H1 (cell line): ENCODE measurements at regions not wholly inside any gene's neighbourhood (a gene's known extent, or its start where the extent isn't known, plus 50 kb on each side); places are given as distances from the start of the nearest gene placed in this dataset.

Source experiments
- GABPA ChIP-seq: IDR thresholded peaks from 2 replicates; pipeline ENCODE4 v1.6.1; 2011; ENCODE audit warnings: mild to moderate bottlenecking, low read length, moderate library complexity, borderline replicate concordance; ENCODE audit not compliant: insufficient read depth
- MAFK ChIP-seq: IDR thresholded peaks from 2 replicates; pipeline ENCODE4 v1.6.1; 2012; ENCODE audit warnings: low read depth, mild to moderate bottlenecking, improper control_type of control experiment, low read length
- TAF7 ChIP-seq: optimal IDR thresholded peaks from 2 replicates; pipeline ENCODE3; 2011; ENCODE audit warnings: low read depth, mild to moderate bottlenecking, inconsistent platforms, low read length, moderate library complexity, borderline replicate concordance
- TBP ChIP-seq: IDR thresholded peaks from 2 replicates; pipeline ENCODE4 v1.6.1; 2011; ENCODE audit warnings: low read depth, low read length, improper control_type of control experiment
- TF ChIP-seq, protein P1 (sequence below): fragments of 300-600 bp; sonication (generic); IDR thresholded peaks from 2 replicates; pipeline ENCODE4 v1.7.1; 2012; ENCODE audit warnings: low read length, moderate library complexity, mild to moderate bottlenecking, inconsistent platforms; ENCODE audit not compliant: insufficient replicate concordance

DNA sequence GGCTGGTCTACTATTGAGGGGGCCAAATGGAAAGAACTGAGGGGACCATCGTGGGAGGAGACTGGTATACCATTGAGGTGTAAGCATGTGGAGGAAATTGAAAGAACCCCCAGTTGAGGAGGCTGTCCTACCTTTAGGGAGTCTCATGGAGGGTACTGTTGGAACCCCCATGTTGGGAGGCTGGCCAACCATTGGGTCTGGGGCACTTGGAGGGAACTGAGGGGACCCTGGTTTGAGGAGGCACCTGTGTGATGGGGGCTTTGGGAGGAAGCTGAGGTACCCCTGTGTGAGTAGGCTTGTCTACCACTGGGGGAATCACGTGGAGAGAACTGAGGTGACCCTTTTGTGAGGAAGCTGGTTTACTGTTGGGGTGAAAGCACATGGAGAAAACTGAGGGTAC, 157.5 kb downstream of the FBLN2 start (continued):
- TF ChIP-seq, protein P1, sequence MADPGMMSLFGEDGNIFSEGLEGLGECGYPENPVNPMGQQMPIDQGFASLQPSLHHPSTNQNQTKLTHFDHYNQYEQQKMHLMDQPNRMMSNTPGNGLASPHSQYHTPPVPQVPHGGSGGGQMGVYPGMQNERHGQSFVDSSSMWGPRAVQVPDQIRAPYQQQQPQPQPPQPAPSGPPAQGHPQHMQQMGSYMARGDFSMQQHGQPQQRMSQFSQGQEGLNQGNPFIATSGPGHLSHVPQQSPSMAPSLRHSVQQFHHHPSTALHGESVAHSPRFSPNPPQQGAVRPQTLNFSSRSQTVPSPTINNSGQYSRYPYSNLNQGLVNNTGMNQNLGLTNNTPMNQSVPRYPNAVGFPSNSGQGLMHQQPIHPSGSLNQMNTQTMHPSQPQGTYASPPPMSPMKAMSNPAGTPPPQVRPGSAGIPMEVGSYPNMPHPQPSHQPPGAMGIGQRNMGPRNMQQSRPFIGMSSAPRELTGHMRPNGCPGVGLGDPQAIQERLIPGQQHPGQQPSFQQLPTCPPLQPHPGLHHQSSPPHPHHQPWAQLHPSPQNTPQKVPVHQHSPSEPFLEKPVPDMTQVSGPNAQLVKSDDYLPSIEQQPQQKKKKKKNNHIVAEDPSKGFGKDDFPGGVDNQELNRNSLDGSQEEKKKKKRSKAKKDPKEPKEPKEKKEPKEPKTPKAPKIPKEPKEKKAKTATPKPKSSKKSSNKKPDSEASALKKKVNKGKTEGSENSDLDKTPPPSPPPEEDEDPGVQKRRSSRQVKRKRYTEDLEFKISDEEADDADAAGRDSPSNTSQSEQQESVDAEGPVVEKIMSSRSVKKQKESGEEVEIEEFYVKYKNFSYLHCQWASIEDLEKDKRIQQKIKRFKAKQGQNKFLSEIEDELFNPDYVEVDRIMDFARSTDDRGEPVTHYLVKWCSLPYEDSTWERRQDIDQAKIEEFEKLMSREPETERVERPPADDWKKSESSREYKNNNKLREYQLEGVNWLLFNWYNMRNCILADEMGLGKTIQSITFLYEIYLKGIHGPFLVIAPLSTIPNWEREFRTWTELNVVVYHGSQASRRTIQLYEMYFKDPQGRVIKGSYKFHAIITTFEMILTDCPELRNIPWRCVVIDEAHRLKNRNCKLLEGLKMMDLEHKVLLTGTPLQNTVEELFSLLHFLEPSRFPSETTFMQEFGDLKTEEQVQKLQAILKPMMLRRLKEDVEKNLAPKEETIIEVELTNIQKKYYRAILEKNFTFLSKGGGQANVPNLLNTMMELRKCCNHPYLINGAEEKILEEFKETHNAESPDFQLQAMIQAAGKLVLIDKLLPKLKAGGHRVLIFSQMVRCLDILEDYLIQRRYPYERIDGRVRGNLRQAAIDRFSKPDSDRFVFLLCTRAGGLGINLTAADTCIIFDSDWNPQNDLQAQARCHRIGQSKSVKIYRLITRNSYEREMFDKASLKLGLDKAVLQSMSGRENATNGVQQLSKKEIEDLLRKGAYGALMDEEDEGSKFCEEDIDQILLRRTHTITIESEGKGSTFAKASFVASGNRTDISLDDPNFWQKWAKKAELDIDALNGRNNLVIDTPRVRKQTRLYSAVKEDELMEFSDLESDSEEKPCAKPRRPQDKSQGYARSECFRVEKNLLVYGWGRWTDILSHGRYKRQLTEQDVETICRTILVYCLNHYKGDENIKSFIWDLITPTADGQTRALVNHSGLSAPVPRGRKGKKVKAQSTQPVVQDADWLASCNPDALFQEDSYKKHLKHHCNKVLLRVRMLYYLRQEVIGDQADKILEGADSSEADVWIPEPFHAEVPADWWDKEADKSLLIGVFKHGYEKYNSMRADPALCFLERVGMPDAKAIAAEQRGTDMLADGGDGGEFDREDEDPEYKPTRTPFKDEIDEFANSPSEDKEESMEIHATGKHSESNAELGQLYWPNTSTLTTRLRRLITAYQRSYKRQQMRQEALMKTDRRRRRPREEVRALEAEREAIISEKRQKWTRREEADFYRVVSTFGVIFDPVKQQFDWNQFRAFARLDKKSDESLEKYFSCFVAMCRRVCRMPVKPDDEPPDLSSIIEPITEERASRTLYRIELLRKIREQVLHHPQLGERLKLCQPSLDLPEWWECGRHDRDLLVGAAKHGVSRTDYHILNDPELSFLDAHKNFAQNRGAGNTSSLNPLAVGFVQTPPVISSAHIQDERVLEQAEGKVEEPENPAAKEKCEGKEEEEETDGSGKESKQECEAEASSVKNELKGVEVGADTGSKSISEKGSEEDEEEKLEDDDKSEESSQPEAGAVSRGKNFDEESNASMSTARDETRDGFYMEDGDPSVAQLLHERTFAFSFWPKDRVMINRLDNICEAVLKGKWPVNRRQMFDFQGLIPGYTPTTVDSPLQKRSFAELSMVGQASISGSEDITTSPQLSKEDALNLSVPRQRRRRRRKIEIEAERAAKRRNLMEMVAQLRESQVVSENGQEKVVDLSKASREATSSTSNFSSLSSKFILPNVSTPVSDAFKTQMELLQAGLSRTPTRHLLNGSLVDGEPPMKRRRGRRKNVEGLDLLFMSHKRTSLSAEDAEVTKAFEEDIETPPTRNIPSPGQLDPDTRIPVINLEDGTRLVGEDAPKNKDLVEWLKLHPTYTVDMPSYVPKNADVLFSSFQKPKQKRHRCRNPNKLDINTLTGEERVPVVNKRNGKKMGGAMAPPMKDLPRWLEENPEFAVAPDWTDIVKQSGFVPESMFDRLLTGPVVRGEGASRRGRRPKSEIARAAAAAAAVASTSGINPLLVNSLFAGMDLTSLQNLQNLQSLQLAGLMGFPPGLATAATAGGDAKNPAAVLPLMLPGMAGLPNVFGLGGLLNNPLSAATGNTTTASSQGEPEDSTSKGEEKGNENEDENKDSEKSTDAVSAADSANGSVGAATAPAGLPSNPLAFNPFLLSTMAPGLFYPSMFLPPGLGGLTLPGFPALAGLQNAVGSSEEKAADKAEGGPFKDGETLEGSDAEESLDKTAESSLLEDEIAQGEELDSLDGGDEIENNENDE: no peak
- TF ChIP-seq MAFK: no peak
- no peak for TF ChIP-seq TBP
- no peak for TF ChIP-seq TAF7
- TF ChIP-seq GABPA: no peak
- TF ChIP-seq, all 59 proteins: peak for 0
